Vagina (tissue), 2 donors: ENCODE measurements at regions not wholly inside any gene's neighbourhood (a gene's known extent, or its start where the extent isn't known, plus 50 kb on each side); places are given as distances from the start of the nearest gene placed in this dataset.

Experiments used
- DNase-seq, 2 donors: peaks; one replicate each; pipeline ENCODE4 v3.0.0-alpha.2; 2017; ENCODE audit errors: extremely low spot score in 2 of 2
- H3K27ac ChIP-seq: fragments of 200-600 bp; sonication (generic); one replicate; pipeline ENCODE4 v1.5.1; 2019
- H3K27me3 ChIP-seq: fragments of 200-600 bp; sonication (generic); one replicate; pipeline ENCODE4 v1.5.1; 2019
- H3K36me3 ChIP-seq, 2 donors: fragments of 200-600 bp; sonication (generic); one replicate each; pipeline ENCODE4 v1.5.1; 2017 to 2019
- H3K4me1 ChIP-seq: fragments of 200-600 bp; sonication (generic); one replicate; pipeline ENCODE4 v1.5.1; 2019
- H3K4me3 ChIP-seq, 2 donors: fragments of 200-600 bp; sonication (generic); 1 replicate in 1 of 2; 2 replicates in 1 of 2; pipeline ENCODE4 v1.5.1; 2016 to 2019
- H3K9me3 ChIP-seq: fragments of 200-600 bp; sonication (generic); one replicate; pipeline ENCODE4 v1.5.1; 2019
- CTCF ChIP-seq, 3 experiments: fragments of 450-650 bp in 2 of 3; fragments of 200-600 bp in 1 of 3; sonication (generic) in 1 of 3; IDR thresholded peaks; one replicate each; pipeline ENCODE4 v1.5.1; 2017 to 2019; ENCODE audit warnings: antibody characterized with exemption in 3 of 3, mild to moderate bottlenecking in 2 of 3, moderate library complexity in 2 of 3
- POLR2A ChIP-seq, 2 donors: fragments of 450-650 bp; IDR thresholded peaks; one replicate each; pipeline ENCODE4 v1.6.1; 2017; ENCODE audit warnings: antibody characterized with exemption in 2 of 2, mild to moderate bottlenecking in 2 of 2, moderate library complexity in 2 of 2
- POLR2AphosphoS5 ChIP-seq, 2 donors: sonication (generic); formaldehyde crosslinking; IDR thresholded peaks; one replicate each; pipeline ENCODE4 v1.9.0; 2017; ENCODE audit warnings: antibody characterized with exemption in 2 of 2, mild to moderate bottlenecking in 2 of 2, low read depth in 1 of 2; ENCODE audit not compliant: insufficient read depth in 1 of 2
- intact Hi-C: fragments of 100-400 bp; cut with DNase I; formaldehyde crosslinking; loops from one replicate; pipeline ENCODE4 v1.15.1; 2023

DNA sequence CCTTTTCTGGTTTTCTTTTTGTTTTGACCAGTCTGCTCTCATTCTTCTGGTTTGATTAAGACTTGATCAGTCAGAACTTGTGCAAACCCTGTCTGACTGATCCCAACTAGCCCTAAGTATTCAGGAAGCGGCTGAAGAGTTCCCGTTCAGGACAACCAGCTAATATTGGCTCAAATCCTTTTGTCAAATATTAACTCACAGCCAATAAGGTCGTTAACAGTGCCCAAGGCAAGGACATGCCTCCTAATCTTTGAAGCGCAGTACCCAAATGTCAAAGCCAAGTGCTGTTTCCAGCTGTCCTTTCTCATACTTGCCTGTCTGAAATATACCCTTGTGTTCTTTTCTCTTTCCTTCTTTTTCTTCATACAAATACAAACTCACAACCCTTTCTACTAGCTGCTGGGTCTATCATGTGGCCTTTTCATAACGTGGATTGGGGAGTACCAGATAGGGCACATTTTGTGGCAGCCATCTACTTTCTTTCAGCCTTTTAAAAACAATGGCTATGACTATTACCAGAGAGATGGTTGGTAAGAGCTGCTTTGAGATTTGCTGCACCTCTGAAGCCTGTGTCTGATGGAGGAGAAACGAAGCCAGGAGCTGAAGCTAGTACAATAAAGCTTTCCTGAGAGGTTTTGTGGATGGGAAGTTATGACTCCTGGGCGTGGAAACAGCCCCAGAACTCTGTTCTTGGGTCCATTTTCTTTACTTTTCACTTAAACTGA is 266.4 kb upstream of the ZNF608 start:
- DNase-seq = no peak
- H3K9me3 ChIP-seq = no peaks in the 10 kb centered on the region
- H3K27ac ChIP-seq = no peak overlapping the region
- H3K36me3 ChIP-seq = no peaks in the 10 kb centered on the region
- no peaks in the 10 kb centered on the region for H3K4me1 ChIP-seq
- intact Hi-C loops = no loop called here
- H3K27me3 ChIP-seq = no peaks in the 10 kb centered on the region
- no peak overlapping the region for H3K4me3 ChIP-seq
- no peak for TF ChIP-seq POLR2A (IDR thresholded peaks at IDR 0.05)

GRCh38 chr5:125014202-125014601 is 267.8 kb upstream of the ZNF608 start:
- intact Hi-C loops = no loop called here
- DNase-seq = no peak

GRCh38 chr5:125017796-125018195 is 271.4 kb upstream of the ZNF608 start:
- Histone ChIP-seq H3K4me1 (no peaks in the 10 kb centered on the region), H3K9me3 (no peaks in the 10 kb centered on the region), H3K27me3 (no peaks in the 10 kb centered on the region), H3K27ac (no peak overlapping the region), H3K36me3 (no peaks in the 10 kb centered on the region), H3K4me3 (no peak overlapping the region)
- no peak for DNase-seq
- intact Hi-C loops = no loop called here
- no peak for TF ChIP-seq POLR2A (IDR thresholded peaks at IDR 0.05)
- no peak for TF ChIP-seq POLR2AphosphoS5 (IDR thresholded peaks at IDR 0.05; ENCODE audit: insufficient read depth in 1 of 2, low read depth in 1 of 2)
- TF ChIP-seq CTCF (IDR thresholded peaks at IDR 0.05) = no peak

More at GRCh38 chr5:125014202-125014601, 267.8 kb upstream of the ZNF608 start:
- Histone ChIP-seq H3K9me3 (no peaks in the 10 kb centered on the region), H3K27me3 (no peaks in the 10 kb centered on the region), H3K4me3 (no peak overlapping the region), H3K36me3 (no peaks in the 10 kb centered on the region), H3K4me1 (no peaks in the 10 kb centered on the region), H3K27ac (no peak overlapping the region)
- no peak for TF ChIP-seq POLR2AphosphoS5 (IDR thresholded peaks at IDR 0.05; ENCODE audit: insufficient read depth in 1 of 2, low read depth in 1 of 2)
- no peak for TF ChIP-seq POLR2A (IDR thresholded peaks at IDR 0.05)
- no peak for TF ChIP-seq CTCF (IDR thresholded peaks at IDR 0.05)

GRCh38 chr5:125023673-125024072 is 277.2 kb upstream of the ZNF608 start:
- intact Hi-C loops = no loop called here
- Histone ChIP-seq H3K27ac (no peak overlapping the region), H3K36me3 (no peaks in the 10 kb centered on the region), H3K4me1 (peaks cover 6% of the 10 kb centered on the region), H3K27me3 (no peaks in the 10 kb centered on the region), H3K4me3 (no peak overlapping the region), H3K9me3 (no peaks in the 10 kb centered on the region)
- no peak for DNase-seq
- TF ChIP-seq POLR2AphosphoS5 (IDR thresholded peaks at IDR 0.05; ENCODE audit: insufficient read depth in 1 of 2, low read depth in 1 of 2) (no peak), POLR2A (IDR thresholded peaks at IDR 0.05) (no peak), CTCF (IDR thresholded peaks at IDR 0.05) (no peak)

- intact Hi-C loops = no loop called here
Measured at GRCh38 chr5:125026867-125027731, 280.7 kb upstream of the ZNF608 start.

More at GRCh38 chr5:125026867-125027731, 280.7 kb upstream of the ZNF608 start:
- Histone ChIP-seq H3K4me3 (no peak overlapping the region), H3K27me3 (no peaks in the 10 kb centered on the region), H3K36me3 (no peaks in the 10 kb centered on the region), H3K27ac (no peak overlapping the region), H3K9me3 (no peaks in the 10 kb centered on the region), H3K4me1 (peaks cover 6% of the 10 kb centered on the region)
- TF ChIP-seq POLR2AphosphoS5 (IDR thresholded peaks at IDR 0.05; ENCODE audit: insufficient read depth in 1 of 2, low read depth in 1 of 2) (no peak), POLR2A (IDR thresholded peaks at IDR 0.05) (no peak), CTCF (IDR thresholded peaks at IDR 0.05) (no peak)
- no peak for DNase-seq
